ENCODE measurements at regions not wholly inside any gene's neighbourhood (a gene's known extent, or its start where the extent isn't known, plus 50 kb on each side); places are given as distances from the start of the nearest gene placed in this dataset.

GRCh38 chr1:29620631-29621030 is 384.3 kb downstream of the PTPRU start:
- Histone ChIP-seq H3K36me3 (ENCODE audit: control insufficient read depth in 2 of 2, insufficient read depth in 2 of 2, low read length in 1 of 2) (no peaks in the 10 kb centered on the region), H3K9ac (ENCODE audit: control insufficient read depth, insufficient read depth, low read length) (no peak overlapping the region), H3K79me2 (ENCODE audit: control insufficient read depth, insufficient read depth, low read length) (no peaks in the 10 kb centered on the region), H3K27ac (ENCODE audit: control insufficient read depth, insufficient read depth) (no peak overlapping the region), H3K9me3 (replicated peaks; ENCODE audit: control insufficient read depth, insufficient read depth, low read length) (no peaks in the 10 kb centered on the region), H3K4me3 (no peak overlapping the region), H3K4me1 (ENCODE audit: control insufficient read depth, insufficient read depth, low read length) (no peaks in the 10 kb centered on the region), H3K4me2 (ENCODE audit: control insufficient read depth, insufficient read depth) (no peak overlapping the region), H3K27me3 (replicated peaks in 1 of 2; ENCODE audit: control insufficient read depth in 2 of 2, insufficient read depth in 2 of 2, low read length in 1 of 2) (no peaks in the 10 kb centered on the region), H2AFZ (ENCODE audit: control insufficient read depth, low read depth, low read length) (no peak overlapping the region), H4K20me1 (ENCODE audit: control insufficient read depth, insufficient read depth) (no peaks in the 10 kb centered on the region)
- no peak for TF ChIP-seq BHLHE40 (IDR thresholded peaks at IDR 0.05; ENCODE audit: borderline replicate concordance in 1 of 2, low read depth in 2 of 2, low read length in 1 of 2)
- no peak for TF ChIP-seq POLR2AphosphoS5 (IDR thresholded peaks at IDR 0.05; ENCODE audit: low read length)
- TF ChIP-seq DPF2 (IDR thresholded peaks at IDR 0.05), result no peak
- FAIRE-seq, result no peak
- ChIA-PET SMC1A (ENCODE audit: uncharacterized antibody, unreplicated experiment) (no interaction called here), RAD21 (ENCODE audit: unreplicated experiment) (no interaction called here), CTCF (no interaction called here), POLR2A (no interaction called here)
- 12% methylated on average over 7 of the region's 7 CpGs for WGBS (ENCODE audit: insufficient coverage, insufficient replicate concordance, low lambda C conversion rate, missing lambda C conversion rate)
- no peak for DNase-seq (ENCODE audit: low read depth, low spot score)
- intact Hi-C loops (cut with micrococcal nuclease; ENCODE audit: unreplicated experiment), result no loop called here
- BruUV-seq (replicated peaks), result no TSS peak
- ATAC-seq, result no peak
- in situ Hi-C loops (cut with MboI), result no loop called here

DNA sequence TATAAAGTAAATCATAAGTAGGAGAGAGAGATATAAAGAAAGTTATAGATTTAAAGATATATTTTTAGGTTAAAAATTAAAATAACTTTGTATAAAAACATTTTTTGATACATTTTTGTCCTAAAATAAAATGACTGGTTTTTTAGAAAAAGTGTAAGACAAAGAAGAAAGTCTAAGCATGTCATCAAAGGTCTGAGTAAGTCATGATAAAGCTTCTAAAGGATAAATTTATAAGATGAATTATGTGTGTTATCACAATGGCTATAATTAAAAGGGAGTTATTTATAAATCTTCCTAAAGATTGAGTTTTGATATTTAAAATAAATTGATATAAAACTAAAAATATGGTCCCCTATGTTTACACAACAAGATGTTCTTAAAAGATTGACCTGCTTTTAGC is 370.9 kb downstream of the PTPRU start:
- no peak for ATAC-seq
- no peaks in the 10 kb centered on the region for H3K4me1 ChIP-seq (ENCODE audit: control insufficient read depth, insufficient read depth, low read length)
- in situ Hi-C loops (cut with MboI) (no loop called here), intact Hi-C loops (cut with micrococcal nuclease; ENCODE audit: unreplicated experiment) (no loop called here)
- ChIA-PET SMC1A (ENCODE audit: uncharacterized antibody, unreplicated experiment) (no interaction called here), RAD21 (ENCODE audit: unreplicated experiment) (no interaction called here), CTCF (interaction anchor here (0.9 kb wide), 1 partner anchor 362 kb away, joined by 3 read pairs; no protein-coding TSS in a partner anchor), POLR2A (no interaction called here)
- FAIRE-seq, result no peak
- H3K4me2 ChIP-seq (ENCODE audit: control insufficient read depth, insufficient read depth), result no peak overlapping the region
- no peak overlapping the region for H3K27ac ChIP-seq (ENCODE audit: control insufficient read depth, insufficient read depth)
- H2AFZ ChIP-seq (ENCODE audit: control insufficient read depth, low read depth, low read length), result no peak overlapping the region
- DNase-seq (ENCODE audit: low read depth, low spot score), result no peak
- H3K9me3 ChIP-seq (replicated peaks; ENCODE audit: control insufficient read depth, insufficient read depth, low read length), result no peaks in the 10 kb centered on the region
- TF ChIP-seq RBBP5 (conservative IDR thresholded peaks at IDR 0.05) (no peak), SKIL (IDR thresholded peaks at IDR 0.05; ENCODE audit: low read depth, poor library complexity, severe bottlenecking) (no peak), NFIC (IDR thresholded peaks at IDR 0.05; ENCODE audit: low read depth, low read length) (no peak), ZNF384 (IDR thresholded peaks at IDR 0.05; ENCODE audit: borderline replicate concordance, low read depth, low read length) (no peak), SMARCA5 (IDR thresholded peaks at IDR 0.05) (no peak), EED (IDR thresholded peaks at IDR 0.05; ENCODE audit: low read depth) (no peak), HSF1 (IDR thresholded peaks at IDR 0.05; ENCODE audit: low read depth, low read length) (no peak), RCOR1 (conservative IDR thresholded peaks at IDR 0.05; ENCODE audit: low read depth, low read length) (no peak), RB1 (IDR thresholded peaks at IDR 0.05; ENCODE audit: borderline replicate concordance) (no peak), RUNX3 (IDR thresholded peaks at IDR 0.05; ENCODE audit: low read length) (no peak)
- H3K4me3 ChIP-seq, result no peak overlapping the region
- H3K9ac ChIP-seq (ENCODE audit: control insufficient read depth, insufficient read depth, low read length), result no peak overlapping the region
- no peaks in the 10 kb centered on the region for H3K36me3 ChIP-seq (ENCODE audit: control insufficient read depth in 2 of 2, insufficient read depth in 2 of 2, low read length in 1 of 2)
- no peaks in the 10 kb centered on the region for H3K79me2 ChIP-seq (ENCODE audit: control insufficient read depth, insufficient read depth, low read length)
- no peaks in the 10 kb centered on the region for H4K20me1 ChIP-seq (ENCODE audit: control insufficient read depth, insufficient read depth)
- no peaks in the 10 kb centered on the region; a peak in 1 of 4 replicates for H3K27me3 ChIP-seq (replicated peaks in 1 of 2; ENCODE audit: control insufficient read depth in 2 of 2, insufficient read depth in 2 of 2, low read length in 1 of 2)
- BruUV-seq (replicated peaks), result no TSS peak
